Loucy (cell line): ENCODE measurements at regions not wholly inside any gene's neighbourhood (a gene's known extent, or its start where the extent isn't known, plus 50 kb on each side); places are given as distances from the start of the nearest gene placed in this dataset.

Experiments used
- H2AFZ ChIP-seq: fragments of 200-600 bp; sonication (generic); 2 replicates; pipeline ENCODE4 v1.6.0; 2016; ENCODE audit warnings: antibody characterized with exemption, mild to moderate bottlenecking, low read length, moderate library complexity
- H3F3A ChIP-seq: fragments of 200-600 bp; 2 replicates; pipeline ENCODE4 v1.6.0; 2016; ENCODE audit warnings: antibody characterized with exemption, low read depth, mild to moderate bottlenecking
- H3K27me3 ChIP-seq: fragments of 200-600 bp; sonication (generic); 2 replicates; pipeline ENCODE4 v1.6.1; 2014; ENCODE audit warnings: low read length, mild to moderate bottlenecking; ENCODE audit not compliant: insufficient read depth, poor library complexity, severe bottlenecking
- H3K36me3 ChIP-seq: fragments of 200-600 bp; sonication (generic); 2 replicates; pipeline ENCODE4 v1.6.1; 2016; ENCODE audit warnings: low read length; ENCODE audit not compliant: insufficient read depth
- H3K4me1 ChIP-seq: fragments of 200-600 bp; sonication (generic); 2 replicates; pipeline ENCODE4 v1.5.1; 2014; ENCODE audit warnings: low read length, mild to moderate bottlenecking; ENCODE audit not compliant: insufficient read depth, poor library complexity, severe bottlenecking
- H3K4me2 ChIP-seq: fragments of 200-600 bp; sonication (generic); 2 replicates; pipeline ENCODE4 v1.6.0; 2014; ENCODE audit warnings: antibody characterized with exemption, low read length, low read depth, mild to moderate bottlenecking; ENCODE audit not compliant: poor library complexity, severe bottlenecking
- H3K4me3 ChIP-seq: fragments of 200-600 bp; sonication (generic); 2 replicates; pipeline ENCODE4 v1.5.1; 2014; ENCODE audit warnings: low read length, mild to moderate bottlenecking, mixed read lengths; ENCODE audit not compliant: poor library complexity, severe bottlenecking
- H3K79me2 ChIP-seq: fragments of 200-600 bp; sonication (generic); 2 replicates; pipeline ENCODE4 v1.6.1; 2014; ENCODE audit warnings: low read length; ENCODE audit not compliant: insufficient read depth
- H3K9ac ChIP-seq: fragments of 200-600 bp; sonication (generic); 2 replicates; pipeline ENCODE4 v1.6.0; 2014; ENCODE audit warnings: mild to moderate bottlenecking, low read depth, low read length, moderate library complexity; ENCODE audit not compliant: poor library complexity, severe bottlenecking
- H3K9me2 ChIP-seq: fragments of 200-600 bp; sonication (generic); replicated peaks from 2 replicates; pipeline ENCODE4 v1.6.1; 2016; ENCODE audit warnings: low read depth, low read length, mixed read lengths
- H3K9me3 ChIP-seq: fragments of 200-600 bp; sonication (generic); 2 replicates; pipeline ENCODE4 v1.6.1; 2014; ENCODE audit warnings: mild to moderate bottlenecking, antibody characterized with exemption, low read length, low read depth; ENCODE audit not compliant: insufficient read depth
- H4K20me1 ChIP-seq: fragments of 200-600 bp; sonication (generic); 2 replicates; pipeline ENCODE4 v1.6.0; 2014; ENCODE audit warnings: antibody characterized with exemption, low read length, mild to moderate bottlenecking; ENCODE audit not compliant: insufficient read depth, poor library complexity, severe bottlenecking
- CTCF ChIP-seq: fragments of 200-600 bp; sonication (generic); conservative IDR thresholded peaks from 2 replicates; pipeline ENCODE4 v1.5.1; 2014; ENCODE audit warnings: mild to moderate bottlenecking, antibody characterized with exemption, low read length
- EZH2phosphoT487 ChIP-seq: fragments of 200-600 bp; IDR thresholded peaks from 2 replicates; pipeline ENCODE4 v1.6.1; 2018; ENCODE audit warnings: antibody characterized with exemption, mild to moderate bottlenecking, moderate library complexity, borderline replicate concordance

- Histone ChIP-seq H3K4me3 (no peak overlapping the region), H4K20me1 (no peaks in the 10 kb centered on the region), H3F3A (no peaks in the 10 kb centered on the region), H3K79me2 (no peaks in the 10 kb centered on the region), H3K4me2 (no peak overlapping the region), H3K9ac (no peak overlapping the region), H3K36me3 (no peaks in the 10 kb centered on the region), H3K9me3 (no peaks in the 10 kb centered on the region), H2AFZ (no peak overlapping the region), H3K27me3 (no peaks in the 10 kb centered on the region), H3K9me2 (no peaks in the 10 kb centered on the region), H3K4me1 (no peaks in the 10 kb centered on the region)
- TF ChIP-seq CTCF (no peak), EZH2phosphoT487 (no peak)
These were observed 132.0 kb downstream of the FAM181B start for GRCh38 chr11:82601711-82602110.

- H3F3A ChIP-seq = no peaks in the 10 kb centered on the region
- no peaks in the 10 kb centered on the region for H3K27me3 ChIP-seq
- H3K9me2 ChIP-seq = no peaks in the 10 kb centered on the region
These were observed 133.8 kb downstream of the FAM181B start for GRCh38 chr11:82599836-82600235.

GRCh38 chr11:82586581-82586980 lies 147.1 kb downstream of the FAM181B start:
- Histone ChIP-seq H3K79me2 (no peaks in the 10 kb centered on the region), H3F3A (no peaks in the 10 kb centered on the region), H3K27me3 (no peaks in the 10 kb centered on the region), H3K9me3 (no peaks in the 10 kb centered on the region), H3K4me3 (no peak overlapping the region), H3K4me2 (no peak overlapping the region), H2AFZ (no peak overlapping the region), H3K9ac (no peak overlapping the region), H3K4me1 (no peaks in the 10 kb centered on the region), H3K9me2 (no peaks in the 10 kb centered on the region), H4K20me1 (no peaks in the 10 kb centered on the region), H3K36me3 (no peaks in the 10 kb centered on the region)
- TF ChIP-seq CTCF (no peak), EZH2phosphoT487 (no peak)

More at GRCh38 chr11:82599836-82600235, 133.8 kb downstream of the FAM181B start:
- Histone ChIP-seq H4K20me1 (no peaks in the 10 kb centered on the region), H3K9me3 (no peaks in the 10 kb centered on the region), H3K36me3 (no peaks in the 10 kb centered on the region), H2AFZ (no peak overlapping the region), H3K4me1 (no peaks in the 10 kb centered on the region), H3K4me2 (no peak overlapping the region), H3K79me2 (no peaks in the 10 kb centered on the region), H3K4me3 (no peak overlapping the region), H3K9ac (no peak overlapping the region)
- TF ChIP-seq EZH2phosphoT487 = no peak

GRCh38 chr11:82577246-82577645 lies 156.4 kb downstream of the FAM181B start:
- Histone ChIP-seq H3K4me3 (no peak overlapping the region), H3K4me2 (no peak overlapping the region), H3K79me2 (no peaks in the 10 kb centered on the region), H3K9me3 (no peaks in the 10 kb centered on the region), H4K20me1 (no peaks in the 10 kb centered on the region), H3K27me3 (no peaks in the 10 kb centered on the region), H3K4me1 (no peaks in the 10 kb centered on the region), H3K9me2 (no peaks in the 10 kb centered on the region), H2AFZ (no peak overlapping the region), H3K36me3 (no peaks in the 10 kb centered on the region), H3F3A (no peaks in the 10 kb centered on the region), H3K9ac (no peak overlapping the region)
- TF ChIP-seq EZH2phosphoT487 (no peak), CTCF (no peak)
